HG02759 (cell line): ENCODE measurements at regions not wholly inside any gene's neighbourhood (a gene's known extent, or its start where the extent isn't known, plus 50 kb on each side); places are given as distances from the start of the nearest gene placed in this dataset.
A peak's percentile ranks its signal among the peaks of the same experiment; 100 is the strongest.

Source experiments
- ATAC-seq: cut with Tn5 transposase; IDR thresholded peaks from one replicate; pipeline ENCODE4 v1.9.1; 2021; ENCODE audit warnings: mild to moderate bottlenecking, moderate library complexity; ENCODE audit not compliant: unreplicated experiment

- ATAC-seq: no peak
Observed at GRCh38 chr2:48098539-48098938, 192.2 kb upstream of the FBXO11 start.

DNA sequence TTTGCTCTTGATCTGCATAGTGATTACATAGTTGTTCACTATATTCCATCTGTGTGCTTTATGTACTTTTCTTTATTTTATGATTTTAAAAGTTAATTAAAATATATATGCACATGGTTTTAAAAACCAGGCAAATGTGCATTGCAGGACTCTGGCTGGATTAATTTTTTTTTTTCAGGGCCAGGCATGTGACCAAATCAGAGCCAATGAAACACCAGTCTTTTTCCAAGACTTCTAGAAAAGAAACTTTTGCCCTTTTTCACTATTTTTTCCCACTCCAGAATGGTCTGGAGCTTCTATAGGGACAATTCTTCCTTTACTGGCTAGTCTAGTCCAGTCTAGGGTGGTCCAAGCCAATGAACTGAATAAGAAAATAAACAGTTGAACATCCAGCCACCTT lies 198.1 kb upstream of the FBXO11 start:
- ATAC-seq: no peak

- no peak for ATAC-seq
Observed at GRCh38 chr2:48105848-48106247, 199.6 kb upstream of the FBXO11 start.

- ATAC-seq: no peak
Observed at GRCh38 chr2:48107326-48107925, 201.1 kb upstream of the FBXO11 start.

DNA sequence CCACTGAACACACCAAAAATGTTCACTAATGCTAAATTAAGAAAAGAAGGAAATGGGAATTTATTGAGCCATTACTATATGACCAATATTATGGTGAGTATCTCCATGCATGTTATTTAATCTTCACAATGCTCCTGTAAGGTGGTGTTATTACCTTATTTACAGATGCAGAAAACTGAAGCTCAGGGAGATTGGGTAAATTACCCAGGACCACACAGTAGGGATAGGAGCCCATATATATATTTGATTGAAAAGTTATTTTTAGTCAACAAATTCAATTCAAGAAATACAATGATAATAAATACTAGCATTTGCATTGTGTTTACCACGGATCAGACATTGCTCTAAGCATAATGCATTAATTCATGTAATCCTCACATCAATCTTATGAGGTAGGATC lies 202.2 kb upstream of the FBXO11 start:
- no peak for ATAC-seq

GRCh38 chr2:48109491-48110204 lies 203.3 kb upstream of the FBXO11 start:
- ATAC-seq: no peak

- ATAC-seq: no peak
Observed at GRCh38 chr2:48110492-48110891, 204.0 kb upstream of the FOXN2 start.

DNA sequence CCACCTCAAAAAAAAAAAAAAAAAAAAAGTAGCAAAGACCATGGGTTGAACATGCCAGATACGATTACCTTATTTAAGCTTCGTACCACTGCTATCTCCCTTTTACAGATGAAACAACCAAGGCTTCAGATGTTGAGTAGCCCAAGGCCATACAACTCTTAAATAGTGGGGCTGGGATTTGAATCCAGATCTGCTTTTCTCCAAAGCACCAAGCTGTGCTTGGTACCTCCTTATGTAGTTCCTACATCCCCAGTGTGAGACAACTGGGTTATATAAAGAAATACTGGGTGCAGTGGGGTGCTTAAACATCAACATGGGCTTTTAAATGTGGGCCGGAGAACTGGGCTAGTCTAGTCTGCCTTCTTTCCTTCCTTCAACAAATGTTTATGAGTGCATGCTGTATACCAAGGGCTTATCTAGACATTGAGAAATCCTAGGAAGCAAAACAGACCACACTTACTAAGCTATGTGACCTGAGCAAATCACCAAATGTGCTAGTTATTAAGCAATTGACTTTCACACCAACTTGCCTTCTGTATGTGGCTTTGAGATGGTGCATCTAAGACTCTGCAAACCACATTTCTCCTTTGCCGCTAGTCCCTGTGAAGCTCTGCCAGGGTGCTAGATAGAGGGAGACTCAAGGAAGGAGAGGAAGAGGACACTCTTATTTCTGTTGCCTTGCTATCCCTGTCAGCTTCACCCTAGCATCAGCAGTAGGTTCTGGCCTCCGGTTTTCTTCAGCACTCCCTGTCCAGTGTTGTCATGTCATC lies 201.4 kb upstream of the FOXN2 start:
- no peak for ATAC-seq

- ATAC-seq: no peak
Observed at GRCh38 chr2:48113767-48114166, 200.7 kb upstream of the FOXN2 start.

DNA sequence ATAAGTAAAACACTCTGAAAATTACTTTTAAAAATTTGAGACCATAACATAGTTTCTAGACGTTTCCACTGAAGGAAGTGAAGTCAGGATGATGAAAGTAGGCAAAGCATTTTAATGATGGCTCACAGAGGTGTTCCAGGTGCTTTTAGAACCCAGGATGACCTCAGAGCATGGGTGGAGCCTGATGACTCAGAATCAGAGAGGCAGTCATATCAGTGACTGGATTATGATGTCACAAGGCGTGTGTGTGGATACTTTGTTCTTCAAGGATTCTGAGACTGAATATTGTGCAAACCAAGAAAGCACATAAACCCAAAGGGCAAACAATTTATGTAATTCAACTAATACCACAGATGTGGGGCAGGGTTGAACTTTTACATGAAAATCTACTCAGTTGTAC lies 200.2 kb upstream of the FOXN2 start:
- ATAC-seq: peak; percentile 39

DNA sequence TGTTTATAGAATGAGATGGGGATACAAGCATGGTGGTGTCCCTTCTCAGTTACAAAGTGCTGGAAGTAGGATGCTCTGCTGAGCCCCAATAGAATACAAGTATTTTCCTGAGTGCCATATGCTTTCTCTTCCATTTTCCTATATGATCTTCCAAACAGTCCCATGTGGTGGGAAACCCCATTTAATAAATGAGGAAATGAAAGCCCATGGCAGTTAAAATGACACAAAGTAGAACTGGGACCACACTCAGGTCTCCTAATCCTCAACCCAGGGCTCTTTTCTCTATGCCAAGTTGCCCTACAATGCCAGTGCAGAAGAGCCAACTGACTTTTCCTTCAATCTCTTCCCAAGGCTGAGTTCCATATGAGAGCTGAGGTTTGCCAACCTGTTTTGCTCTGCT lies 198.0 kb upstream of the FOXN2 start:
- ATAC-seq: no peak

DNA sequence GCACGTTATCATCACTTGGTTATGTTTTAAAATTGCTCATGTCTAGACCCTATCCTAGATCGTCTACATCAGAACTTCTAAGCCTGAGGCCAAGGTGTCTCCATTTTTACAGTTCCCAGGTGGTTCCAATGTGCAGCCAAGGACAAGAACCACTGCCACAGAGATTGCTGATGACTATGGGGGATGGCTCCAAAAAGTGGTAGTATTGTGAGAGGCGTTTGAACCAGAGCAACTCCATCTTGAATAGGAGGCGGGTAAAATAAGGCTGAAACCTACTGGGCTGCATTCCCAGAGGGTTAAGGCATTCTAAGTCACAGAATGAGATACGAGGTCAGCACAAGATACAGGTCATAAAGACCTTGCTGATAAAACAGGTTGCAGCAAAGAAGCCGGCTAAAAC lies 195.6 kb upstream of the FOXN2 start:
- ATAC-seq: no peak

DNA sequence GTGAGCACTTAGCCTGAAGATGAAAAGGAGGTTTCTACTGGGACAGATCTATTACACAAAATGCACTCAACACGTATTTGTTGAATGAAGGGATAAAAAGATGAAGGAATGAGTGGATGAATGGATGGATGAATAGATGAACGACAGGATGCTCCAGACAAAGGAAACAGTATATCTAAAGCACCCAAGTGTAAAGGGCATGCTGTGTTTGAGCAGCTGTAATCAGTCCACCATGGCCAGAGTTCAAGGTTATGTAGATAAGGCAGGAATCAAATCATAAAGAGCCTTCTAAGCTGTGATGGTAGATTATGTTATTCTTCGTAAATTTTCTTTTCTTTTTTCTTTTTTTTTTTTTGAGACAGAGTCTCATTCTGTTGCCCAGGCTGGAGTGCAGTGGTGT lies 194.4 kb upstream of the FOXN2 start:
- no peak for ATAC-seq

GRCh38 chr2:48120759-48121242 lies 193.7 kb upstream of the FOXN2 start:
- no peak for ATAC-seq

DNA sequence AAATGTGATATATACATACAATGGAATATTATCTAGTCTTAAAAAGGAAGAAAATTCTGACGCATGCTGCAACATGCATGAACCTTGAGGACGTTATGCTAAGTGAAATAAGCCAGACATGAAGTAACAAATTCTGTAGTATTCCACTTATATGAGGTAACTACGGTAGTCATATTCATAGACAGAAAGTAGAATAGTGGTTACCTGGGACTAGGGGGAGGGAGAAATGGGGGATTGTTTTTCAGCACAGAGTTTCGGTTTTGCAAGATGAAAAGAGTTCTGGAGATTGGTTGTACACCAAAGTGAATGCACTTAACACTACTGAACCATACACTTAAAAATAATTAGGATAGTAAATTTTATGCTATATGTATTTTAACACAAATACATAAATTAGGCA lies 192.3 kb upstream of the FOXN2 start:
- ATAC-seq: no peak

GRCh38 chr2:48124592-48124991 lies 189.9 kb upstream of the FOXN2 start:
- no peak for ATAC-seq

DNA sequence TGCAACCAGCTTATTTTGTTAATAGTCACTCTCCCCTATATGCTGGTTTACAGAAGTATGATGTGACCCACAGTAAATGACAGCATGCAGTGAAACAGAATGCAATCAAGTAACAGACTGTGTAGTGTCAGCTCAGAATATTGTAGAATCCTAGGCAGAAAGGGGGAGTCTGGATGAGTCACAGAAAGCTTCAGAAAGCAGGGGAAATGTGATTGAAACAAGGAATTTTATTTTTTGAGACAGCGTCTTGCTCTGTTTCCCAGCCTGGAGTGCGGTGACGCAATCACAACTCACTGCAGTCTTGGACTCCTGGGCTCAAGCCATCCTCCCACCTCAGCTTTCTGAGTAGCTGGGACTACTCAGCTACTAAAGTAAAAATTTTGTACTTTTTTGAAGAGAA lies 188.3 kb upstream of the FOXN2 start:
- ATAC-seq: no peak

GRCh38 chr2:48127612-48128191 lies 186.8 kb upstream of the FOXN2 start:
- ATAC-seq: no peak

DNA sequence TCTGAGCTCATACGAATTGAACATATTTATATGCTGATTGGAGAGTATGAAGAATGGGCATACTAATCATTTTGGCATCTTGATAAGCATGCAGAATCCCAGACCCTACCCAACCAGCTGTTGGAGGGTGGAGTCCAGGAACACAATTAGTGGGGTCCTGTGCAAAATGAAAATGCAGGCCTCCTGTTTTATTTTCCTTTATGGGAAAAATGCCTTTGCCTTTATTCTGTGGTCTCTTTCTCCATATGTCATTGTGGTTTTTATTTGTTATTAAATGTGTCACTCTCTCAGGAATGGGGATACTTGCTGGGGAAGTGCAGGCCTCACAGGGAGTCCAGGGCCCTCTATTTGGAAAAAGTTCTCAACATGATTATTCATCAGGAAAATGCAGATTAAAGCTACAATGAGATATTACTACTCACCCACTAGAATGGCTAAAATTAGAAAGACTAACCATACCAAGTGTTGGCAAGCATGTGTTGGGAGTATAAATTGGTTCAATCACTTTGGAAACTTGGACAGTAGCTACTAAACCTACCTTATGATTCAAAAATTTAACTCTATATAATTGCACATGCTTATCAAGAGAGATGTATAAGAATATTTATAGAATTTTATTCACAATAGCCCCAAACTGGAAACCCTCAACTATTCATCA lies 185.1 kb upstream of the FOXN2 start:
- ATAC-seq: no peak

GRCh38 chr2:48131539-48132270 lies 182.8 kb upstream of the FOXN2 start:
- ATAC-seq: no peak

DNA sequence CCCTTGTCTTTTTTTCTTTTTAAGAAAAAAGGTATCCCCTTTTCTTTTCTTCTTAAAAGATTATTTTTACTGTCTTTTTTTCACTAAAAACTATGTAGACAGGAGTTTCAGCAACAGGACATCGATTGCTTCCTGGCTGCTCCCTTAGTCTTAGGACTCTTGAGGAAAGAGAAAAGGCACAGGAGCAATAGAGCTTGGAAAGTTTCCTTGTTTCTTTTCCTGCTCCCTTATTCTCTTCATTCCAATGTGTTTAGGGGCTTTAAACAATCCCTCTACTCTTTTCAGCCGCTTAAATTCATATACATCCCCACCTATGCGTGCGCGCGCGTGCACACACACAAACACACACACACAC lies 182.2 kb upstream of the FOXN2 start:
- ATAC-seq: no peak
